CD14-positive monocyte (primary cell): ENCODE measurements at regions not wholly inside any gene's neighbourhood (a gene's known extent, or its start where the extent isn't known, plus 50 kb on each side); places are given as distances from the start of the nearest gene placed in this dataset.

Source experiments
- DNase-seq, 3 donors: peaks; one replicate each; pipeline ENCODE4 v3.0.0-alpha.2; 2011 to 2022
- H2AFZ ChIP-seq: 2 replicates; pipeline ENCODE4 v1.6.0; 2012; ENCODE audit warnings: mild to moderate bottlenecking, low read depth, low read length, inconsistent platforms; ENCODE audit not compliant: insufficient read depth, poor library complexity, severe bottlenecking
- H3K27ac ChIP-seq, 2 donors: 1 replicate in 1 of 2; 2 replicates in 1 of 2; pipeline ENCODE4 v1.5.1; 2012 to 2013; ENCODE audit warnings: low read length in 2 of 2, control low read depth in 1 of 2, inconsistent platforms in 1 of 2, low read depth in 1 of 2, mild to moderate bottlenecking in 1 of 2
- H3K27me3 ChIP-seq, 2 donors: one replicate each; pipeline versions ENCODE4 v1.6.0 to v1.6.1; 2011 to 2013; ENCODE audit warnings: low read length in 2 of 2; ENCODE audit not compliant: control insufficient read depth in 2 of 2, insufficient read depth in 2 of 2
- H3K36me3 ChIP-seq, 2 donors: replicated peaks in 1 of 2; 1 replicate in 1 of 2; 2 replicates in 1 of 2; pipeline versions ENCODE4 v1.5.1 to v1.6.1; 2012 to 2013; ENCODE audit warnings: low read length in 2 of 2, control low read depth in 1 of 2, inconsistent platforms in 1 of 2, mild to moderate bottlenecking in 1 of 2; ENCODE audit not compliant: insufficient read depth in 2 of 2, control insufficient read depth in 1 of 2
- H3K4me1 ChIP-seq, 2 donors: 1 replicate in 1 of 2; 2 replicates in 1 of 2; pipeline versions ENCODE4 v1.5.1 to v1.6.1; 2012 to 2013; ENCODE audit warnings: low read length in 2 of 2, control low read depth in 1 of 2, inconsistent platforms in 1 of 2, mild to moderate bottlenecking in 1 of 2, moderate library complexity in 1 of 2; ENCODE audit not compliant: insufficient read depth in 2 of 2, control insufficient read depth in 1 of 2
- H3K4me2 ChIP-seq: replicated peaks from 2 replicates; pipeline ENCODE3; 2012; ENCODE audit warnings: low read length, moderate library complexity, mild to moderate bottlenecking; ENCODE audit not compliant: poor library complexity, severe bottlenecking; ENCODE audit errors: extremely low read depth
- H3K4me3 ChIP-seq, 3 experiments: fragments of 200-600 bp in 1 of 3; sonication (generic) in 1 of 3; replicated peaks in 1 of 3; 1 replicate in 2 of 3; 2 replicates in 1 of 3; pipeline ENCODE4 v1.5.1; 2011 to 2013; ENCODE audit warnings: low read length in 3 of 3, mild to moderate bottlenecking in 3 of 3, control low read depth in 2 of 3, low read depth in 2 of 3, inconsistent platforms in 1 of 3, moderate library complexity in 1 of 3
- H3K79me2 ChIP-seq: 2 replicates; pipeline ENCODE4 v1.6.0; 2012; ENCODE audit warnings: mild to moderate bottlenecking, control low read depth, inconsistent platforms, low read length, moderate library complexity; ENCODE audit not compliant: insufficient read depth
- H3K9ac ChIP-seq: 2 replicates; pipeline ENCODE4 v1.6.0; 2017; ENCODE audit warnings: low read length, mild to moderate bottlenecking; ENCODE audit not compliant: insufficient read depth, poor library complexity, severe bottlenecking
- H3K9me3 ChIP-seq, 2 donors: replicated peaks in 1 of 2; 1 replicate in 1 of 2; 2 replicates in 1 of 2; pipeline versions ENCODE4 v1.5.1 to v1.6.1; 2012 to 2013; ENCODE audit warnings: low read length in 2 of 2, control low read depth in 1 of 2; ENCODE audit not compliant: control insufficient read depth in 1 of 2, insufficient read depth in 1 of 2
- H4K20me1 ChIP-seq: 2 replicates; pipeline ENCODE4 v1.6.0; 2012; ENCODE audit warnings: mild to moderate bottlenecking, low read length, control low read depth, moderate library complexity; ENCODE audit not compliant: insufficient read depth
- H3K27ac Mint-ChIP-seq, 7 donors: one replicate each; pipeline ENCODE4 v1.8.0; 2020; ENCODE audit warnings: mild to moderate bottlenecking in 7 of 7, mixed read lengths in 7 of 7, moderate library complexity in 6 of 7, inconsistent platforms in 2 of 7
- H3K27me3 Mint-ChIP-seq, 3 donors: one replicate each; pipeline ENCODE4 v1.8.0; 2021 to 2022; ENCODE audit warnings: low read depth in 3 of 3, mild to moderate bottlenecking in 3 of 3, mixed read lengths in 3 of 3, moderate library complexity in 3 of 3, inconsistent platforms in 1 of 3
- H3K36me3 Mint-ChIP-seq, 2 donors: one replicate each; pipeline ENCODE4 v1.8.0; 2020; ENCODE audit warnings: mixed read lengths in 2 of 2, inconsistent platforms in 1 of 2, mild to moderate bottlenecking in 1 of 2
- H3K4me1 Mint-ChIP-seq: one replicate; pipeline ENCODE4 v1.8.0; 2020; ENCODE audit warnings: mild to moderate bottlenecking, mixed read lengths
- H3K4me3 Mint-ChIP-seq, 2 donors: one replicate each; pipeline ENCODE4 v1.8.0; 2020; ENCODE audit warnings: mild to moderate bottlenecking in 2 of 2, mixed read lengths in 2 of 2, moderate library complexity in 1 of 2
- H3K9me3 Mint-ChIP-seq, 7 donors: one replicate each; pipeline ENCODE4 v1.8.0; 2020 to 2022; ENCODE audit warnings: mixed read lengths in 7 of 7, mild to moderate bottlenecking in 6 of 7, moderate library complexity in 6 of 7, inconsistent platforms in 2 of 7
- CTCF ChIP-seq: fragments of 200-600 bp; IDR thresholded peaks from one replicate; pipeline ENCODE4 v1.8.0; 2022; ENCODE audit warnings: antibody characterized with exemption, mild to moderate bottlenecking
- WGBS: methylation state at CpG from one replicate; pipeline ENCODE4 v1.1.5; 2013; ENCODE audit warnings: missing lambda C conversion rate; ENCODE audit not compliant: insufficient coverage; 5-methylcytosine and 5-hydroxymethylcytosine counted together
- intact Hi-C, 2 donors: fragments of 100-400 bp; cut with micrococcal nuclease; formaldehyde crosslinking; loops; one replicate each; pipeline versions ENCODE4 v1.15.0 to v1.15.1; 2023

- Mint-ChIP-seq H3K4me1 (peaks cover 1% of the 10 kb centered on the region), H3K9me3 (no peaks in the 10 kb centered on the region), H3K4me3 (no peak overlapping the region), H3K27ac (no peak overlapping the region), H3K36me3 (no peaks in the 10 kb centered on the region), H3K27me3 (peaks cover 2 to 3% (median 2%) of the 10 kb centered on the region in 3 donors)
- H3K9me3 ChIP-seq = no peaks in the 10 kb centered on the region
- H3K36me3 ChIP-seq = no peaks in the 10 kb centered on the region
- H3K27me3 ChIP-seq = no peaks in the 10 kb centered on the region
- no peak overlapping the region for H3K4me3 ChIP-seq
- H3K79me2 ChIP-seq = no peaks in the 10 kb centered on the region
- H3K4me1 ChIP-seq = no peaks in the 10 kb centered on the region
- H3K27ac ChIP-seq = no peak overlapping the region
- TF ChIP-seq CTCF = no peak
- 97% methylated on average over 9 of the region's 15 CpGs for WGBS
- no peaks in the 10 kb centered on the region for H4K20me1 ChIP-seq
- H2AFZ ChIP-seq = no peak overlapping the region
- no peak overlapping the region for H3K4me2 ChIP-seq
- H3K9ac ChIP-seq = no peak overlapping the region
- no peak for DNase-seq
- intact Hi-C loops = no loop called here
These were observed 104.6 kb downstream of the USP22 start for GRCh38 chr17:20938244-20938643.

- Mint-ChIP-seq H3K27ac (peak overlapping the region in 1 of 7 donors; percentile 11), H3K4me3 (no peak overlapping the region), H3K27me3 (peaks cover 2 to 4% (median 2%) of the 10 kb centered on the region in 3 donors), H3K4me1 (peaks cover 1% of the 10 kb centered on the region), H3K36me3 (no peaks in the 10 kb centered on the region), H3K9me3 (no peaks in the 10 kb centered on the region)
- DNase-seq = no peak
- Histone ChIP-seq H4K20me1 (no peaks in the 10 kb centered on the region), H3K4me3 (no peak overlapping the region), H3K4me1 (no peaks in the 10 kb centered on the region), H3K79me2 (no peaks in the 10 kb centered on the region), H3K9ac (no peak overlapping the region), H3K27ac (no peak overlapping the region), H3K27me3 (no peaks in the 10 kb centered on the region), H3K9me3 (no peaks in the 10 kb centered on the region), H3K4me2 (no peak overlapping the region), H3K36me3 (no peaks in the 10 kb centered on the region), H2AFZ (no peak overlapping the region)
- intact Hi-C loops = no loop called here
- TF ChIP-seq CTCF = no peak
These were observed 103.7 kb downstream of the USP22 start for GRCh38 chr17:20938988-20939615.
